ENCODE measurements at regions not wholly inside any gene's neighbourhood (a gene's known extent, or its start where the extent isn't known, plus 50 kb on each side); places are given as distances from the start of the nearest gene placed in this dataset.

DNA sequence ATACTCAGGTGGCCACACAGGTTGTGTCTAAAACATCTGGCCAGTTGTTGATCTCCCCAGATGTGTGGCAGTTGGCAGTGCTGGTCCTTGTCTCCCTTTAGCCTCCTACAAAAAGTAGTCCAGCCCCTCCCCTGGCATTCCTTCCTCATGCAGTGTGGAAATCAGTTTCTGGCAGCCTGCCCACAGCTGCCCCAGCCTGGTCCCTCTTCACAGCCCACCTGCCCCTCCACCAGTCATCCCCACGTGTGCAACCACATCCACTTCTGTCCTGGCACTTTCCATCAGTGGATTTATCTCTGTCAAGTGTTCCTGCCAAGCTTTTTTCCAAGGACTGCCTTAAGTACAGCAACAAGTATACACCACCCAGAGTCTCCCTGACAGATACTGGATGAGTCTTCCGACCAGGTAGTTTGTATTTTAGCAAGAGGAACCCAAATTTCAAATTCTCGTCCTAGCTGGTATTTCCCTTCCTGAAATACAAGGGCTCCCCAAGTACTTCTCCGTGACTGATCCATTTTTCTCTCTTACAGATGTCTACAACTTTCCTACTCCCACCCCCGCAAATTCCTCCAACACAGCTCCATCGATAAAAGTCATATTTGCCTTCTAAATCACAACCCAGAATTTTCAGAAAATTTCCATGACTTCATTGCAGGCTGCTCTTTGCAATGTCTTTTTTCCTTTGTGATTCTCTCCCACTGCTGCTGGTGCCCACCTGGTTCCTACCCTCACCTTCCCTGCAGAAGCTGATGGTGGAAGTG is 313.5 kb downstream of the FOXO1 start:
- TF ChIP-seq CTCF (IDR thresholded peaks at IDR 0.05) = no peak
- TF ChIP-seq POLR2A (IDR thresholded peaks at IDR 0.05) = no peak

Data from Peyer's patch (tissue), 4 donors.